ENCODE measurements at regions not wholly inside any gene's neighbourhood (a gene's known extent, or its start where the extent isn't known, plus 50 kb on each side); places are given as distances from the start of the nearest gene placed in this dataset.

DNA sequence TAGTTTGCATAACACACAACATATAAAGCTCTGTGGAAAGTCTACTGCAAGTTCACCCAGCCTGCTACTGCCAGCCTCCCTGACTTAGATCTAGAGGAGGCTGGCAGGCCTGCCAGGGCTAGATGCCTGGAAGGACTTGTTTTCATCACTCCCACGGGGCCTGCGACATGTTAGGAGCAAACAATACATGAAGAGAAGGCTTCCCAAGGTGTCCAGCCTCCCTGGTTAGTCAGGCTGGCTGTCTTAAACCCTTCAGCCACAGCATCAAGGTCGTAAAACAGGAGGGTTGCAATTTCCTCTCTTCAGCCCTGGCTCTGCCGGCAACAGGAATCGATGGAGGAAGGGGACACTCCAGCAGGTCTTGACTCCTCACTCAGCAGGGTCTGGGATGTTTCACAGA, 104.5 kb downstream of the NGF start:
- intact Hi-C loops (cut with DNase I) = no loop called here
- no peaks in the 10 kb centered on the region for H3K4me1 ChIP-seq
- no peak overlapping the region for H3K27ac ChIP-seq
- TF ChIP-seq, protein P1, sequence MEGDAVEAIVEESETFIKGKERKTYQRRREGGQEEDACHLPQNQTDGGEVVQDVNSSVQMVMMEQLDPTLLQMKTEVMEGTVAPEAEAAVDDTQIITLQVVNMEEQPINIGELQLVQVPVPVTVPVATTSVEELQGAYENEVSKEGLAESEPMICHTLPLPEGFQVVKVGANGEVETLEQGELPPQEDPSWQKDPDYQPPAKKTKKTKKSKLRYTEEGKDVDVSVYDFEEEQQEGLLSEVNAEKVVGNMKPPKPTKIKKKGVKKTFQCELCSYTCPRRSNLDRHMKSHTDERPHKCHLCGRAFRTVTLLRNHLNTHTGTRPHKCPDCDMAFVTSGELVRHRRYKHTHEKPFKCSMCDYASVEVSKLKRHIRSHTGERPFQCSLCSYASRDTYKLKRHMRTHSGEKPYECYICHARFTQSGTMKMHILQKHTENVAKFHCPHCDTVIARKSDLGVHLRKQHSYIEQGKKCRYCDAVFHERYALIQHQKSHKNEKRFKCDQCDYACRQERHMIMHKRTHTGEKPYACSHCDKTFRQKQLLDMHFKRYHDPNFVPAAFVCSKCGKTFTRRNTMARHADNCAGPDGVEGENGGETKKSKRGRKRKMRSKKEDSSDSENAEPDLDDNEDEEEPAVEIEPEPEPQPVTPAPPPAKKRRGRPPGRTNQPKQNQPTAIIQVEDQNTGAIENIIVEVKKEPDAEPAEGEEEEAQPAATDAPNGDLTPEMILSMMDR (IDR thresholded peaks at IDR 0.05) = no peak
- 29 to 40% (median 39%) methylated on average over 5 of the region's 5 CpGs for WGBS, 3 donors
- no peaks in the 10 kb centered on the region for H3K9me3 ChIP-seq
- no peaks in the 10 kb centered on the region for H3K36me3 ChIP-seq (ENCODE audit: insufficient read depth in 1 of 2, low read depth in 1 of 2)
- H3K27me3 ChIP-seq (ENCODE audit: insufficient read depth in 3 of 3, low read length in 2 of 3) = no peaks in the 10 kb centered on the region
- ATAC-seq = no peak
- no peak overlapping the region for H3K4me3 ChIP-seq
- no peak for DNase-seq

GRCh38 chr1:115230281-115230680, 107.8 kb downstream of the NGF start:
- 65 to 67% (median 67%) methylated on average over 3 of the region's 3 CpGs for WGBS, 3 donors
- H3K36me3 ChIP-seq (ENCODE audit: insufficient read depth in 1 of 2, low read depth in 1 of 2) = no peaks in the 10 kb centered on the region
- H3K4me3 ChIP-seq = no peak overlapping the region
- no peak for ATAC-seq
- no peaks in the 10 kb centered on the region for H3K9me3 ChIP-seq
- no peaks in the 10 kb centered on the region for H3K27me3 ChIP-seq (ENCODE audit: insufficient read depth in 3 of 3, low read length in 2 of 3)
- intact Hi-C loops (cut with DNase I) = no loop called here
- H3K27ac ChIP-seq = no peak overlapping the region
- DNase-seq = no peak
- TF ChIP-seq, protein P1 (IDR thresholded peaks at IDR 0.05) = no peak
- H3K4me1 ChIP-seq = no peaks in the 10 kb centered on the region

- H3K9me3 ChIP-seq = no peaks in the 10 kb centered on the region
- no peak overlapping the region for H3K27ac ChIP-seq
- no peaks in the 10 kb centered on the region for H3K36me3 ChIP-seq (ENCODE audit: insufficient read depth in 1 of 2, low read depth in 1 of 2)
- H3K4me1 ChIP-seq = no peaks in the 10 kb centered on the region
- intact Hi-C loops (cut with DNase I) = no loop called here
- TF ChIP-seq, protein P1 (IDR thresholded peaks at IDR 0.05) = no peak
- H3K4me3 ChIP-seq = no peak overlapping the region
- 83 to 86% (median 85%) methylated on average over 1 of the region's 1 CpG for WGBS, 3 donors
- ATAC-seq (no peak), DNase-seq (no peak)
- H3K27me3 ChIP-seq (ENCODE audit: insufficient read depth in 3 of 3, low read length in 2 of 3) = no peaks in the 10 kb centered on the region
These were observed 109.0 kb downstream of the NGF start for GRCh38 chr1:115229016-115229415.

DNA sequence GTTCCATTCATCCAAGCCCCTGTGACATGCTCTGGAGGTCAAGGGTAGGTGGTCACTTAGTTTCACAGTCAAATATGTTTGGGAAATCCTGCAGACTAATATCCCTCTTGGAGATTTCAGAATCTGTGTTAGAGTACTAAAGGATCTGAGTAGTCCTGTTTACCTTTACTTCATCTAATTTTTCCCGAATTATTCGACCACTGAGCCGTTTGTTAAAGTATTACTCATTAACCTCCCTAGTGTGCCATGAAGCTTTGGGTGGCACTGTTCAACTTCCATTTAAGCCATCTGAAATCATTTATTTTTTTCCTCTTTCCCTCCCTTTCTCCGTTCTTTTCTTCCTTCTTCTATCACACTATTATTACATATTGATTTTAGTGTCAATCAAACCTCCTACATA, 109.9 kb downstream of the NGF start:
- no peaks in the 10 kb centered on the region for H3K4me1 ChIP-seq
- intact Hi-C loops (cut with DNase I) = no loop called here
- no peaks in the 10 kb centered on the region for H3K9me3 ChIP-seq
- TF ChIP-seq, protein P1 (IDR thresholded peaks at IDR 0.05) = no peak
- H3K4me3 ChIP-seq = no peak overlapping the region
- H3K27me3 ChIP-seq (ENCODE audit: insufficient read depth in 3 of 3, low read length in 2 of 3) = no peaks in the 10 kb centered on the region
- 84 to 92% (median 87%) methylated on average over 4 of the region's 4 CpGs for WGBS, 3 donors
- no peaks in the 10 kb centered on the region for H3K36me3 ChIP-seq (ENCODE audit: insufficient read depth in 1 of 2, low read depth in 1 of 2)
- DNase-seq (no peak), ATAC-seq (no peak)
- no peak overlapping the region for H3K27ac ChIP-seq

DNA sequence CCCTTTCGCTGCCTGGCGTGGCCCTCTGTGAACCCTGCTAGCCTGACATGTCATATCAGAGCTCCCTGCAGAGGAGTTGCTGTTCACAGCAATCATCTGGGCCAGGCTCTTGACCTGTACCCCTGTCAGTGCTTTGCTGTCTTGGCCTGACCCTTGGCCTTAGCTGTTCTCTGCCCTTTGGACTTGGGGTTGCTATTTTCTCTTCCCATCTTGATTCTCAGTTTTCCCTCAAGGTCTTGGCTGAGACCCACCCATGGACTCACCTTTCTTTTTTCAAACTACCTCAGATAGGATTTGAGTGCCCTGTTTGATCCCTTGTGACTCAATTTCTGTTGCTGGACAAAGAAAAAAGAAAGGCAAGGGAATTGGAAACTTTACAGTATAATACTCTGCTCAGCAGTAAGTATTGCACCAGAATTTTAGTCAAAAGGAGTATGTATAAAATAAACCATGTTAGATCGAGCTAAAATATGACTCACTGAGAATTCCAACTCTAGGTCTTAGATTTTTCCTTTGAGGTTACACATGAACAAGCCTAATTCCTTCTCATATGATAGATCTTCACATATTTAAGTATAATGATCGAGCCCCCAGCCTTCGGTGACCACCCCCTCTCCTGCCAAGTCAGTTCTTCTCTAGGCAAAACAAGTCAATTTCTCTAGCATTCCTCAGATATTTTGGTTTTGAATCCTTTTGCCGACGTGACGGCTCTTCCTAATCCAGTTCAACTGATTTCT, 110.5 kb downstream of the NGF start:
- no peaks in the 10 kb centered on the region for H3K27me3 ChIP-seq (ENCODE audit: insufficient read depth in 3 of 3, low read length in 2 of 3)
- TF ChIP-seq, protein P1 (IDR thresholded peaks at IDR 0.05) = no peak
- no peaks in the 10 kb centered on the region for H3K4me1 ChIP-seq
- no peaks in the 10 kb centered on the region for H3K36me3 ChIP-seq (ENCODE audit: insufficient read depth in 1 of 2, low read depth in 1 of 2)
- intact Hi-C loops (cut with DNase I) = no loop called here
- H3K4me3 ChIP-seq = no peak overlapping the region
- H3K27ac ChIP-seq = no peak overlapping the region
- DNase-seq (no peak), ATAC-seq (no peak)
- 88 to 89% (median 88%) methylated on average over 8 of the region's 8 CpGs for WGBS, 3 donors
- no peaks in the 10 kb centered on the region for H3K9me3 ChIP-seq

Data from psoas muscle (tissue), 7 donors.